IMR-90 (cell line): ENCODE measurements at regions not wholly inside any gene's neighbourhood (a gene's known extent, or its start where the extent isn't known, plus 50 kb on each side); places are given as distances from the start of the nearest gene placed in this dataset.

Experiments
- ATAC-seq: fragments of 200-7000 bp; cut with Tn5 transposase; 2 replicates; pipeline ENCODE4 v1.9.1; 2020; ENCODE audit warnings: low read depth, mild to moderate bottlenecking, moderate library complexity
- BruUV-seq: library from RNA; stranded (reverse); fragments of 400-500 nt; replicated peaks from 2 replicates; lab custom pipeline; 2021; lab: Mats Ljungman, UMichigan
- CTCF ChIA-PET: fragments of 300-600 bp; formaldehyde crosslinking; extraction: SDS; loops from one replicate; lab custom pipeline; 2021; ENCODE audit warnings: antibody characterized with exemption; lab: Yijun Ruan, JAX
- POLR2A ChIA-PET: fragments of 300-600 bp; sonication (Branson Sonifier 250); formaldehyde crosslinking; loops from one replicate; lab custom pipeline; 2022; ENCODE audit warnings: antibody characterized with exemption; ENCODE audit not compliant: unreplicated experiment; lab: Charles Lee
- DNase-seq: peaks from one replicate; pipeline ENCODE4 v3.0.0; 2013
- H2AFZ ChIP-seq: replicated peaks from 2 replicates; pipeline ENCODE3; 2013; ENCODE audit warnings: low read length, mild to moderate bottlenecking; ENCODE audit not compliant: poor library complexity
- H2AK5ac ChIP-seq: 2 replicates; pipeline ENCODE4 v1.6.1; 2013; ENCODE audit warnings: low read depth, low read length, inconsistent platforms
- H2AK9ac ChIP-seq: replicated peaks from 2 replicates; pipeline ENCODE3; 2013; ENCODE audit warnings: mild to moderate bottlenecking, low read depth, low read length, moderate library complexity; ENCODE audit not compliant: poor library complexity
- H2BK120ac ChIP-seq: 2 replicates; pipeline ENCODE4 v1.6.1; 2013; ENCODE audit warnings: low read depth, low read length, inconsistent platforms
- H2BK15ac ChIP-seq: 3 replicates; pipeline ENCODE4 v1.6.1; 2013; ENCODE audit warnings: low read depth, low read length, inconsistent platforms
- H2BK20ac ChIP-seq: 2 replicates; pipeline ENCODE4 v1.6.1; 2013; ENCODE audit warnings: low read depth, mild to moderate bottlenecking, inconsistent platforms, low read length, moderate library complexity
- H2BK5ac ChIP-seq: 2 replicates; pipeline ENCODE4 v1.6.1; 2013; ENCODE audit warnings: mild to moderate bottlenecking, low read depth, low read length, inconsistent platforms; ENCODE audit not compliant: poor library complexity, severe bottlenecking
- H3K14ac ChIP-seq: replicated peaks from 2 replicates; pipeline ENCODE4 v1.6.1; 2013; ENCODE audit warnings: low read depth, low read length, inconsistent platforms
- H3K18ac ChIP-seq: 2 replicates; pipeline ENCODE4 v1.6.1; 2013; ENCODE audit warnings: low read depth, low read length, control low read depth
- H3K23ac ChIP-seq: 2 replicates; pipeline ENCODE4 v1.6.1; 2013; ENCODE audit warnings: low read depth, low read length, inconsistent platforms
- H3K27ac ChIP-seq: 2 replicates; pipeline ENCODE4 v1.5.1; 2013; ENCODE audit warnings: mild to moderate bottlenecking, control low read depth, low read length; ENCODE audit not compliant: insufficient read depth
- H3K27me3 ChIP-seq: 2 replicates; pipeline ENCODE4 v1.6.1; 2013; ENCODE audit warnings: low read length; ENCODE audit not compliant: control insufficient read depth, insufficient read depth
- H3K36me3 ChIP-seq: 2 replicates; pipeline ENCODE4 v1.6.1; 2013; ENCODE audit warnings: low read length, mixed read lengths; ENCODE audit not compliant: control insufficient read depth, insufficient read depth
- H3K4ac ChIP-seq: 2 replicates; pipeline ENCODE4 v1.6.1; 2013; ENCODE audit warnings: low read depth, low read length, inconsistent platforms
- H3K4me1 ChIP-seq: 2 replicates; pipeline ENCODE4 v1.6.1; 2013; ENCODE audit warnings: low read length, mixed read lengths; ENCODE audit not compliant: control insufficient read depth, insufficient read depth
- H3K4me2 ChIP-seq: 2 replicates; pipeline ENCODE4 v1.6.1; 2013; ENCODE audit warnings: low read depth, mild to moderate bottlenecking, control low read depth, low read length, moderate library complexity
- H3K4me3 ChIP-seq: 2 replicates; pipeline ENCODE4 v1.5.1; 2013; ENCODE audit warnings: low read depth, mild to moderate bottlenecking, control low read depth, low read length, moderate library complexity; ENCODE audit not compliant: insufficient read depth
- H3K56ac ChIP-seq: 2 replicates; pipeline ENCODE4 v1.6.1; 2013; ENCODE audit warnings: low read length, inconsistent platforms; ENCODE audit not compliant: insufficient read depth; ENCODE audit errors: extremely low read depth
- H3K79me1 ChIP-seq, 2 experiments: 2 replicates each; pipeline ENCODE4 v1.6.1; 2013; ENCODE audit warnings: low read length in 2 of 2, inconsistent platforms in 1 of 2, low read depth in 1 of 2
- H3K9ac ChIP-seq: 2 replicates; pipeline ENCODE4 v1.6.1; 2013; ENCODE audit warnings: low read depth, low read length, control low read depth
- H3K9me1 ChIP-seq: 2 replicates; pipeline ENCODE4 v1.6.1; 2013; ENCODE audit warnings: low read length, inconsistent platforms; ENCODE audit not compliant: insufficient read depth
- H3K9me3 ChIP-seq: 2 replicates; pipeline ENCODE4 v1.6.1; 2013; ENCODE audit warnings: low read length; ENCODE audit not compliant: control insufficient read depth, insufficient read depth
- H4K20me1 ChIP-seq: 2 replicates; pipeline ENCODE4 v1.6.1; 2013; ENCODE audit warnings: low read length, inconsistent platforms; ENCODE audit not compliant: insufficient read depth
- H4K5ac ChIP-seq: 2 replicates; pipeline ENCODE4 v1.6.1; 2013; ENCODE audit warnings: mild to moderate bottlenecking, low read depth, low read length, control low read depth
- H4K8ac ChIP-seq, 2 experiments: 2 replicates each; pipeline ENCODE4 v1.6.1; 2013; ENCODE audit warnings: low read depth in 2 of 2, low read length in 2 of 2, control low read depth in 1 of 2, inconsistent platforms in 1 of 2
- H4K91ac ChIP-seq: 2 replicates; pipeline ENCODE4 v1.6.1; 2013; ENCODE audit warnings: low read depth, low read length, inconsistent platforms; ENCODE audit not compliant: insufficient read depth
- CEBPB ChIP-seq: IDR thresholded peaks from 2 replicates; pipeline ENCODE4 v1.6.1; 2012; ENCODE audit warnings: low read depth, low read length, improper control_type of control experiment
- CHD1 ChIP-seq: IDR thresholded peaks from 2 replicates; pipeline ENCODE4 v1.6.1; 2012; ENCODE audit warnings: low read depth, low read length, improper control_type of control experiment
- MAFK ChIP-seq: IDR thresholded peaks from 2 replicates; pipeline ENCODE4 v1.6.1; 2012; ENCODE audit warnings: low read depth, low read length, improper control_type of control experiment
- MAZ ChIP-seq: IDR thresholded peaks from 2 replicates; pipeline ENCODE4 v1.6.1; 2012; ENCODE audit warnings: low read depth, mild to moderate bottlenecking, low read length, improper control_type of control experiment, moderate library complexity, borderline replicate concordance
- MXI1 ChIP-seq: IDR thresholded peaks from 2 replicates; pipeline ENCODE4 v1.6.1; 2012; ENCODE audit warnings: low read depth, mild to moderate bottlenecking, low read length, moderate library complexity, borderline replicate concordance
- NFE2L2 ChIP-seq: fragments of 150-350 bp; IDR thresholded peaks from 2 replicates; pipeline ENCODE4 v1.6.1; 2016; ENCODE audit warnings: low read depth, mild to moderate bottlenecking, low read length
- POLR2A ChIP-seq: IDR thresholded peaks from 2 replicates; pipeline ENCODE4 v1.6.1; 2012; ENCODE audit warnings: mild to moderate bottlenecking, low read depth, low read length
- RAD21 ChIP-seq: IDR thresholded peaks from 2 replicates; pipeline ENCODE4 v1.6.1; 2012; ENCODE audit warnings: low read length, improper control_type of control experiment
- RCOR1 ChIP-seq: IDR thresholded peaks from 2 replicates; pipeline ENCODE4 v1.6.1; 2012; ENCODE audit warnings: mild to moderate bottlenecking, low read length, improper control_type of control experiment; ENCODE audit not compliant: insufficient replicate concordance
- RFX5 ChIP-seq: IDR thresholded peaks from 2 replicates; pipeline ENCODE4 v1.8.0; 2012; ENCODE audit warnings: low read depth, mild to moderate bottlenecking, low read length, moderate library complexity
- SMC3 ChIP-seq: fragments of 150-350 bp; IDR thresholded peaks from 2 replicates; pipeline ENCODE4 v1.6.1; 2016; ENCODE audit warnings: low read depth, mild to moderate bottlenecking, antibody characterized with exemption, low read length, moderate library complexity
- WGBS, 2 experiments: methylation state at CpG; one replicate each; pipeline versions ENCODE4 v1.1.5 to v1.1.7; 2013; ENCODE audit warnings: missing lambda C conversion rate in 2 of 2; ENCODE audit not compliant: insufficient read length in 1 of 2; ENCODE audit errors: extremely low coverage in 2 of 2; 5-methylcytosine and 5-hydroxymethylcytosine counted together
- dilution Hi-C: fragments of 300-500 bp; cut with HindIII; formaldehyde crosslinking; loops from one replicate; pipeline ENCODE4 v1.14.3; 2018; ENCODE audit warnings: low sequenced_read_pairs; ENCODE audit not compliant: unreplicated experiment
- in situ Hi-C: fragments of 300-500 bp; cut with MboI; formaldehyde crosslinking; loops from 3 replicates; pipeline ENCODE4 v1.14.3; 2019; ENCODE audit warnings: low sequenced_read_pairs, inconsistent platforms, mixed read lengths
- intact Hi-C: fragments of 100-400 bp; cut with micrococcal nuclease; formaldehyde crosslinking; loops from 2 replicates; pipeline ENCODE4 v1.10.0; 2022
- TF ChIP-seq, protein P1 (sequence below): fragments of 150-350 bp; IDR thresholded peaks from 2 replicates; pipeline ENCODE4 v1.6.1; 2017; ENCODE audit warnings: mild to moderate bottlenecking, antibody characterized with exemption, low read length, low read depth
- TF ChIP-seq, protein P2 (sequence below): fragments of 150-350 bp; IDR thresholded peaks from 2 replicates; pipeline ENCODE4 v1.6.1; 2016; ENCODE audit warnings: low read depth, mild to moderate bottlenecking, low read length, moderate library complexity, borderline replicate concordance

DNA sequence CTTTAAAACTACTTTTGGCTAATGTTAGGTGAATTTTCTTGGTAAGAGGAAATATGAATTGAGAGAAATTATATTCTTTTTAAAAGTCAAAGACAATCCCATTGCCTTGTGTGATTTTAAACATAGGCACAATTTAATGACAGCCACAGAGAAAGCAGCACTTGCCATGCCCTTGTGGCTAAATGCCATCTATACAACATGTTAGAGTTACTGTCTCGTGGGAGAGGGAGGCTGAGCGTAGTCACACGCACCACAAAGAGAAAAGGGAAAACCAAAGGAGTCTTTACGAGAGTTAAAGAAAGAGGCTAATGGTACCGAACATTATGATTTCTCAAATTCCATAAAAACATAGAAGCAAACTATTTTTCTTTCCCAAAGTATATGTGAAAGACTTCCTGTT, 537.9 kb downstream of the PTPRC start:
- BruUV-seq = no TSS peak
- intact Hi-C loops (no loop called here), dilution Hi-C loops (no loop called here), in situ Hi-C loops (no loop called here)
- ATAC-seq (no peak), DNase-seq (no peak)
- H3K14ac ChIP-seq = no peak overlapping the region
- H3K18ac ChIP-seq = no peak overlapping the region
- H2BK20ac ChIP-seq = no peak overlapping the region
- no peak overlapping the region for H3K9ac ChIP-seq
- H2AFZ ChIP-seq = no peak overlapping the region
- H4K20me1 ChIP-seq = no peaks in the 10 kb centered on the region
- CTCF ChIA-PET = no interaction called here
- no peak overlapping the region for H3K4ac ChIP-seq
- H3K27ac ChIP-seq = no peak overlapping the region
- no peak overlapping the region for H2BK120ac ChIP-seq
- H3K36me3 ChIP-seq = no peaks in the 10 kb centered on the region
- H3K9me1 ChIP-seq = no peaks in the 10 kb centered on the region
- no peak overlapping the region for H4K8ac ChIP-seq
- H2BK5ac ChIP-seq = no peak overlapping the region
- no peak overlapping the region for H2AK9ac ChIP-seq
- no peaks in the 10 kb centered on the region for H3K4me1 ChIP-seq
- H3K4me3 ChIP-seq = no peak overlapping the region
- no peaks in the 10 kb centered on the region for H3K27me3 ChIP-seq
- TF ChIP-seq RAD21 = no peak
- no peak for TF ChIP-seq POLR2A
- TF ChIP-seq, protein P1, sequence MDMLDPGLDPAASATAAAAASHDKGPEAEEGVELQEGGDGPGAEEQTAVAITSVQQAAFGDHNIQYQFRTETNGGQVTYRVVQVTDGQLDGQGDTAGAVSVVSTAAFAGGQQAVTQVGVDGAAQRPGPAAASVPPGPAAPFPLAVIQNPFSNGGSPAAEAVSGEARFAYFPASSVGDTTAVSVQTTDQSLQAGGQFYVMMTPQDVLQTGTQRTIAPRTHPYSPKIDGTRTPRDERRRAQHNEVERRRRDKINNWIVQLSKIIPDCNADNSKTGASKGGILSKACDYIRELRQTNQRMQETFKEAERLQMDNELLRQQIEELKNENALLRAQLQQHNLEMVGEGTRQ = no peak
- no peak for TF ChIP-seq SMC3
- no peak for TF ChIP-seq MAZ
- TF ChIP-seq CEBPB = no peak
- no peak for TF ChIP-seq NFE2L2
- no peak for TF ChIP-seq MXI1
- TF ChIP-seq MAFK = no peak
- TF ChIP-seq CHD1 = no peak
- TF ChIP-seq RCOR1 = no peak
- TF ChIP-seq, protein P2, sequence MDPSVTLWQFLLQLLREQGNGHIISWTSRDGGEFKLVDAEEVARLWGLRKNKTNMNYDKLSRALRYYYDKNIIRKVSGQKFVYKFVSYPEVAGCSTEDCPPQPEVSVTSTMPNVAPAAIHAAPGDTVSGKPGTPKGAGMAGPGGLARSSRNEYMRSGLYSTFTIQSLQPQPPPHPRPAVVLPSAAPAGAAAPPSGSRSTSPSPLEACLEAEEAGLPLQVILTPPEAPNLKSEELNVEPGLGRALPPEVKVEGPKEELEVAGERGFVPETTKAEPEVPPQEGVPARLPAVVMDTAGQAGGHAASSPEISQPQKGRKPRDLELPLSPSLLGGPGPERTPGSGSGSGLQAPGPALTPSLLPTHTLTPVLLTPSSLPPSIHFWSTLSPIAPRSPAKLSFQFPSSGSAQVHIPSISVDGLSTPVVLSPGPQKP = no peak
- TF ChIP-seq RFX5 = no peak
- no peak overlapping the region for H4K91ac ChIP-seq
- H4K5ac ChIP-seq = no peak overlapping the region
- H3K56ac ChIP-seq = no peak overlapping the region
- H3K4me2 ChIP-seq = no peak overlapping the region
- H2BK15ac ChIP-seq = no peak overlapping the region
- no CpG with 5 or more reads among the region's 5 CpGs for WGBS, 2 experiments
- POLR2A ChIA-PET = no interaction called here
- no peaks in the 10 kb centered on the region for H3K79me1 ChIP-seq
- 0 out of 2 replicates have a peak, but pooled peaks cover 1% of the 10 kb centered on the region for H3K9me3 ChIP-seq
- H2AK5ac ChIP-seq = no peak overlapping the region; the same call in 1 of the 2 replicates
- H3K23ac ChIP-seq = no peak overlapping the region
